Nephron progenitor cell (in vitro differentiated cells): ENCODE measurements at regions not wholly inside any gene's neighbourhood (a gene's known extent, or its start where the extent isn't known, plus 50 kb on each side); places are given as distances from the start of the nearest gene placed in this dataset.

Source experiments
- DNase-seq: peaks from one replicate; pipeline ENCODE4 v3.0.0; 2021
- H3K27ac Mint-ChIP-seq: 2 replicates; pipeline ENCODE4 v1.8.0; 2021; ENCODE audit warnings: mild to moderate bottlenecking, moderate library complexity, mixed read lengths
- H3K27me3 Mint-ChIP-seq: 2 replicates; pipeline ENCODE4 v1.8.0; 2021; ENCODE audit warnings: mild to moderate bottlenecking, low read depth, mixed read lengths; ENCODE audit not compliant: poor library complexity
- H3K36me3 Mint-ChIP-seq: 2 replicates; pipeline ENCODE4 v1.8.0; 2021; ENCODE audit warnings: low read depth, mixed read lengths
- H3K4me1 Mint-ChIP-seq: 2 replicates; pipeline ENCODE4 v1.8.0; 2021; ENCODE audit warnings: mixed read lengths
- H3K4me3 Mint-ChIP-seq: 2 replicates; pipeline ENCODE4 v1.8.0; 2021; ENCODE audit warnings: mild to moderate bottlenecking, moderate library complexity, mixed read lengths
- H3K9me3 Mint-ChIP-seq: 2 replicates; pipeline ENCODE4 v1.8.0; 2021; ENCODE audit warnings: mild to moderate bottlenecking, moderate library complexity, mixed read lengths
- CTCF ChIP-seq: fragments of 200-600 bp; sonication (generic); IDR thresholded peaks from 2 replicates; pipeline ENCODE4 v1.5.0; 2021; ENCODE audit warnings: antibody characterized with exemption

GRCh38 chr5:141800617-141801016, 77.6 kb downstream of the PCDH1 start:
- no peak for DNase-seq
- no peak overlapping the region for H3K27ac Mint-ChIP-seq
- peaks cover 53% of the 10 kb centered on the region for H3K27me3 Mint-ChIP-seq
- no peaks in the 10 kb centered on the region for H3K36me3 Mint-ChIP-seq
- TF ChIP-seq CTCF: no peak
- H3K4me3 Mint-ChIP-seq: no peak overlapping the region
- peaks cover 15% of the 10 kb centered on the region for H3K4me1 Mint-ChIP-seq
- H3K9me3 Mint-ChIP-seq: no peaks in the 10 kb centered on the region

- DNase-seq: no peak
- Mint-ChIP-seq H3K36me3 (no peaks in the 10 kb centered on the region), H3K4me1 (peaks cover 9% of the 10 kb centered on the region), H3K27ac (no peak overlapping the region), H3K9me3 (no peaks in the 10 kb centered on the region), H3K4me3 (no peak overlapping the region), H3K27me3 (peaks cover 46% of the 10 kb centered on the region)
- TF ChIP-seq CTCF: no peak
These were observed 78.6 kb downstream of the PCDH1 start for GRCh38 chr5:141799507-141800167.

- Mint-ChIP-seq H3K9me3 (no peaks in the 10 kb centered on the region), H3K36me3 (no peaks in the 10 kb centered on the region), H3K4me1 (peaks cover 7% of the 10 kb centered on the region), H3K27ac (no peak overlapping the region), H3K27me3 (peaks cover 25% of the 10 kb centered on the region), H3K4me3 (no peak overlapping the region)
- no peak for TF ChIP-seq CTCF
- DNase-seq: no peak
These were observed 80.8 kb downstream of the PCDH1 start for GRCh38 chr5:141797425-141797824.

- Mint-ChIP-seq H3K27ac (no peak overlapping the region), H3K4me1 (peaks cover 7% of the 10 kb centered on the region)
These were observed 82.8 kb downstream of the PCDH1 start for GRCh38 chr5:141795421-141795820.

GRCh38 chr5:141793881-141794280, 84.3 kb downstream of the PCDH1 start:
- Mint-ChIP-seq H3K27me3 (peaks cover 27% of the 10 kb centered on the region), H3K27ac (no peak overlapping the region), H3K9me3 (no peaks in the 10 kb centered on the region), H3K36me3 (no peaks in the 10 kb centered on the region), H3K4me3 (no peak overlapping the region), H3K4me1 (peaks cover 7% of the 10 kb centered on the region)
- no peak for DNase-seq
- TF ChIP-seq CTCF: no peak

More at GRCh38 chr5:141795421-141795820, 82.8 kb downstream of the PCDH1 start:
- Mint-ChIP-seq H3K36me3 (no peaks in the 10 kb centered on the region), H3K27me3 (peaks cover 27% of the 10 kb centered on the region), H3K4me3 (no peak overlapping the region), H3K9me3 (no peaks in the 10 kb centered on the region)
- no peak for TF ChIP-seq CTCF
- no peak for DNase-seq

- no peak for TF ChIP-seq CTCF
These were observed 84.8 kb downstream of the PCDH1 start for GRCh38 chr5:141793403-141793802.

More at GRCh38 chr5:141793403-141793802, 84.8 kb downstream of the PCDH1 start:
- no peaks in the 10 kb centered on the region for H3K9me3 Mint-ChIP-seq
- peaks cover 28% of the 10 kb centered on the region for H3K27me3 Mint-ChIP-seq
- peaks cover 9% of the 10 kb centered on the region for H3K4me1 Mint-ChIP-seq
- H3K36me3 Mint-ChIP-seq: no peaks in the 10 kb centered on the region
- no peak overlapping the region for H3K27ac Mint-ChIP-seq
- H3K4me3 Mint-ChIP-seq: no peak overlapping the region
- DNase-seq: no peak
